HCT116 (cell line): ENCODE measurements at regions not wholly inside any gene's neighbourhood (a gene's known extent, or its start where the extent isn't known, plus 50 kb on each side); places are given as distances from the start of the nearest gene placed in this dataset.

Experiments used
- ATF3 ChIP-seq: IDR thresholded peaks from 2 replicates; pipeline ENCODE4 v1.6.1; 2012
- CBX3 ChIP-seq: IDR thresholded peaks from 2 replicates; pipeline ENCODE4 v1.6.1; 2012; ENCODE audit warnings: low read depth
- CEBPB ChIP-seq: IDR thresholded peaks from 2 replicates; pipeline ENCODE4 v1.6.1; 2012; ENCODE audit warnings: low read depth
- CTCF ChIP-seq, 3 experiments: fragments of 200-600 bp in 1 of 3; sonication (generic) in 1 of 3; IDR thresholded peaks in 2 of 3; conservative IDR thresholded peaks in 1 of 3; 2 replicates each; pipeline ENCODE4 v1.5.1; 2012 to 2017; ENCODE audit warnings: low read depth in 2 of 3, low read length in 2 of 3, antibody characterized with exemption in 1 of 3, borderline replicate concordance in 1 of 3, control low read depth in 1 of 3, mild to moderate bottlenecking in 1 of 3, mixed read lengths in 1 of 3, mixed run types in 1 of 3, moderate library complexity in 1 of 3; ENCODE audit not compliant: insufficient read depth in 1 of 3
- EGR1 ChIP-seq: IDR thresholded peaks from 2 replicates; pipeline ENCODE4 v1.6.1; 2012; ENCODE audit warnings: low read depth
- EZH2 ChIP-seq: fragments of 200-600 bp; sonication (generic); IDR thresholded peaks from 2 replicates; pipeline ENCODE4 v1.6.1; 2017; ENCODE audit warnings: antibody characterized with exemption, mixed run types
- EZH2phosphoT487 ChIP-seq: fragments of 200-600 bp; IDR thresholded peaks from 2 replicates; pipeline ENCODE4 v1.6.1; 2018; ENCODE audit warnings: antibody characterized with exemption, borderline replicate concordance
- MAX ChIP-seq: IDR thresholded peaks from 2 replicates; pipeline ENCODE4 v1.6.1; 2012
- POLR2A ChIP-seq: IDR thresholded peaks from 2 replicates; pipeline ENCODE4 v1.7.0; 2011; ENCODE audit warnings: borderline replicate concordance; ENCODE audit not compliant: insufficient read depth, insufficient read length; ENCODE audit errors: extremely low read depth
- POLR2AphosphoS5 ChIP-seq: IDR thresholded peaks from 2 replicates; pipeline ENCODE4 v1.6.1; 2011; ENCODE audit warnings: mild to moderate bottlenecking, low read depth, low read length, moderate library complexity
- REST ChIP-seq: IDR thresholded peaks from 2 replicates; pipeline ENCODE4 v1.6.1; 2012; ENCODE audit warnings: low read depth
- TCF7L2 ChIP-seq: IDR thresholded peaks from 2 replicates; pipeline ENCODE4 v1.7.0; 2011; ENCODE audit warnings: borderline replicate concordance, inconsistent platforms; ENCODE audit not compliant: insufficient read depth, insufficient read length; ENCODE audit errors: extremely low read depth
- YY1 ChIP-seq: IDR thresholded peaks from 2 replicates; pipeline ENCODE4 v1.6.1; 2011; ENCODE audit warnings: low read length, low read depth, moderate library complexity, mild to moderate bottlenecking; ENCODE audit not compliant: insufficient replicate concordance; ENCODE audit errors: extremely low read depth
- ZFX ChIP-seq: fragments of 450-650 bp; IDR thresholded peaks from 2 replicates; pipeline ENCODE4 v1.6.1; 2017

- TF ChIP-seq EGR1 (no peak), POLR2A (no peak), CTCF (IDR thresholded peaks at IDR 0.05 in 2 of 3, conservative IDR thresholded peaks at IDR 0.05 in 1 of 3; ENCODE audit: borderline replicate concordance in 1 of 3, insufficient read depth in 1 of 3, low read depth in 2 of 3, low read length in 2 of 3) (no peak), CEBPB (no peak), REST (no peak), YY1 (no peak), CBX3 (no peak), ATF3 (no peak), MAX (no peak), ZFX (no peak), EZH2 (no peak), TCF7L2 (no peak), POLR2AphosphoS5 (no peak), EZH2phosphoT487 (no peak)
Observed at GRCh38 chr4:62970846-62971245, 1438.4 kb downstream of the TECRL start.
